ENCODE measurements at regions not wholly inside any gene's neighbourhood (a gene's known extent, or its start where the extent isn't known, plus 50 kb on each side); places are given as distances from the start of the nearest gene placed in this dataset.

DNA sequence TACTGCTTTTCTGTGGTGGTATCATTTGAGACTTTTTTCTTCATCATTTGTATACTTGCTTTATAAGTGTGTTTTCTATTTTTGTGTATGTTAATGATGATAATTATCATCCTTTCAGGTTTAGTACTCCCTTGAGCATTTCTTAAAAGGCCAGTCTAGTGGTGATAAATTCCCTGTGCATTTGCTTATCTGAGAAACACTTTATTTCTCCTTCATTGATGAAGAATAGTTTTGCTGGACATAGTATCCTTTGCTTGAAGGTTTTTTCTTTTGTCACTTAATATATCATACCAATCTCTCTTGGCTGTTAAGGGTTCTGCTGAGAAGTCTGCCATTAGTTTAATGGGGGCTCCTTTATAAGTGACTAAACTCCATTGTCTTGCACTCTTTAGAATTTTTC lies 123.2 kb upstream of the IRAK1BP1 start:
- TF ChIP-seq USF1 (IDR thresholded peaks at IDR 0.05): no peak
- TF ChIP-seq RAD21 (IDR thresholded peaks at IDR 0.05; ENCODE audit: low read depth): no peak
- no peak for TF ChIP-seq ZBTB7A (IDR thresholded peaks at IDR 0.05; ENCODE audit: low read depth)
- TF ChIP-seq FOXM1 (IDR thresholded peaks at IDR 0.05; ENCODE audit: borderline replicate concordance, low read depth): no peak
- TF ChIP-seq NFIC (IDR thresholded peaks at IDR 0.05): no peak
- TF ChIP-seq CREB1 (IDR thresholded peaks at IDR 0.05; ENCODE audit: low read depth): no peak
- TF ChIP-seq MAX (IDR thresholded peaks at IDR 0.05): no peak
- TF ChIP-seq YY1 (IDR thresholded peaks at IDR 0.05; ENCODE audit: low read depth): no peak
- TF ChIP-seq REST (IDR thresholded peaks at IDR 0.05; ENCODE audit: low read depth): no peak
- TF ChIP-seq EP300 (IDR thresholded peaks at IDR 0.05; ENCODE audit: borderline replicate concordance): no peak
- TF ChIP-seq TAF1 (IDR thresholded peaks at IDR 0.05; ENCODE audit: low read depth): no peak
- no peak for TF ChIP-seq CEBPB (IDR thresholded peaks at IDR 0.05)
- no peak for TF ChIP-seq TCF12 (IDR thresholded peaks at IDR 0.05; ENCODE audit: low read depth)
- TF ChIP-seq TEAD4 (IDR thresholded peaks at IDR 0.05): no peak
- TF ChIP-seq EGR1 (IDR thresholded peaks at IDR 0.05): no peak

- TF ChIP-seq TAF1 (IDR thresholded peaks at IDR 0.05; ENCODE audit: low read depth) (no peak), ZBTB7A (IDR thresholded peaks at IDR 0.05; ENCODE audit: low read depth) (no peak), MAX (IDR thresholded peaks at IDR 0.05) (no peak), TEAD4 (IDR thresholded peaks at IDR 0.05) (no peak), USF1 (IDR thresholded peaks at IDR 0.05) (no peak), YY1 (IDR thresholded peaks at IDR 0.05; ENCODE audit: low read depth) (no peak), EGR1 (IDR thresholded peaks at IDR 0.05) (no peak), FOXM1 (IDR thresholded peaks at IDR 0.05; ENCODE audit: borderline replicate concordance, low read depth) (no peak), REST (IDR thresholded peaks at IDR 0.05; ENCODE audit: low read depth) (no peak), CEBPB (IDR thresholded peaks at IDR 0.05) (no peak), TCF12 (IDR thresholded peaks at IDR 0.05; ENCODE audit: low read depth) (no peak), CREB1 (IDR thresholded peaks at IDR 0.05; ENCODE audit: low read depth) (no peak), EP300 (IDR thresholded peaks at IDR 0.05; ENCODE audit: borderline replicate concordance) (no peak), NFIC (IDR thresholded peaks at IDR 0.05) (no peak), RAD21 (IDR thresholded peaks at IDR 0.05; ENCODE audit: low read depth) (no peak)
Observed at GRCh38 chr6:78746457-78746856, 120.9 kb upstream of the IRAK1BP1 start.

- TF ChIP-seq EP300 (IDR thresholded peaks at IDR 0.05; ENCODE audit: borderline replicate concordance) (no peak), ZBTB7A (IDR thresholded peaks at IDR 0.05; ENCODE audit: low read depth) (no peak), EGR1 (IDR thresholded peaks at IDR 0.05) (no peak), RAD21 (IDR thresholded peaks at IDR 0.05; ENCODE audit: low read depth) (no peak), FOXM1 (IDR thresholded peaks at IDR 0.05; ENCODE audit: borderline replicate concordance, low read depth) (no peak), TAF1 (IDR thresholded peaks at IDR 0.05; ENCODE audit: low read depth) (no peak), TEAD4 (IDR thresholded peaks at IDR 0.05) (no peak), USF1 (IDR thresholded peaks at IDR 0.05) (no peak), CEBPB (IDR thresholded peaks at IDR 0.05) (no peak), REST (IDR thresholded peaks at IDR 0.05; ENCODE audit: low read depth) (no peak), MAX (IDR thresholded peaks at IDR 0.05) (no peak), TCF12 (IDR thresholded peaks at IDR 0.05; ENCODE audit: low read depth) (no peak)
Observed at GRCh38 chr6:78749326-78749725, 118.0 kb upstream of the IRAK1BP1 start.

GRCh38 chr6:78768271-78768670 lies 99.1 kb upstream of the IRAK1BP1 start:
- TF ChIP-seq USF1 (IDR thresholded peaks at IDR 0.05) (no peak), CEBPB (IDR thresholded peaks at IDR 0.05) (no peak), TAF1 (IDR thresholded peaks at IDR 0.05; ENCODE audit: low read depth) (no peak), ZBTB7A (IDR thresholded peaks at IDR 0.05; ENCODE audit: low read depth) (no peak), FOXM1 (IDR thresholded peaks at IDR 0.05; ENCODE audit: borderline replicate concordance, low read depth) (no peak), MAX (IDR thresholded peaks at IDR 0.05) (no peak), CREB1 (IDR thresholded peaks at IDR 0.05; ENCODE audit: low read depth) (no peak)

Measured in Ishikawa (cell line).